GM19455 (cell line): ENCODE measurements at regions not wholly inside any gene's neighbourhood (a gene's known extent, or its start where the extent isn't known, plus 50 kb on each side); places are given as distances from the start of the nearest gene placed in this dataset.
A peak's percentile ranks its signal among the peaks of the same experiment; 100 is the strongest.

ENCODE experiments used
- ATAC-seq: cut with Tn5 transposase; IDR thresholded peaks from one replicate; pipeline ENCODE4 v1.9.1; 2021; ENCODE audit not compliant: unreplicated experiment

DNA sequence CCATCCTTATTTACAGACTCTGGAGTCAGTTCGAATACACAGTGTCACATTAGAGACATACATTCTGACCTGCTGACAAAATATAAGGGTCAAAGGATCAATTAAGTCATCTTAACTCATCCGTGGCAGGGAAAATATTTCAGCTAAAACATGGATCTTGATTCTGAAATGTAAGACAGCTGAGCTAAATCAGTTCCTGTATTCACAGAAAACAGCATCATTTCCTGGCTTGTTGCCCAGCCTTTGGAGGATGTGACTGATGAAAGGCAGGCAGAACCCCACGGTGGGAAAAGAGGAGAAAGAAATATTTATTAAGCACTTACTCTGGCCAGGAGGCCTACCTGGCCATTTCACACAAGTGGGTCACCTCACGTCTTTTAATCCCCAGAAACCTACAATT, 101.9 kb downstream of the GAS2L3 start:
- ATAC-seq: no peak

DNA sequence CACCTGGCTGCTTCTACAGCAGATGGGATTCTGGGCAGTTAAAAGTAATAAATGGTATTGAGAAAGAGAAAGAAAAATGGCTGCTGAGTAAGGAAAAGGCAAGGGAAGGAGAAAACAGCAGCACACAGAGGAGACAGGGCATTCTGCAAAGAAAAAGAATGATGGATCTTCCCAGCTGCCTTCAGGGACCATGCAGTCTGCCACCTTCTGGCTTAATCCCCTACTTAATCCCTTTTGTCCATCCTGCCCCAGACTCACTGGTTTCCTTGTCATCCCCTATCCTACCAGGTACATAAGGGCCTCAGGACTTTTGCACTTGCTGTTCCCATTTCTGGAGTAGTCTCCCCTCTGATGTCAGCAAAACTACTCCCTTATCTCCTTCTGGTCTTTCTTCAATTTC, 107.6 kb downstream of the GAS2L3 start:
- no peak for ATAC-seq

DNA sequence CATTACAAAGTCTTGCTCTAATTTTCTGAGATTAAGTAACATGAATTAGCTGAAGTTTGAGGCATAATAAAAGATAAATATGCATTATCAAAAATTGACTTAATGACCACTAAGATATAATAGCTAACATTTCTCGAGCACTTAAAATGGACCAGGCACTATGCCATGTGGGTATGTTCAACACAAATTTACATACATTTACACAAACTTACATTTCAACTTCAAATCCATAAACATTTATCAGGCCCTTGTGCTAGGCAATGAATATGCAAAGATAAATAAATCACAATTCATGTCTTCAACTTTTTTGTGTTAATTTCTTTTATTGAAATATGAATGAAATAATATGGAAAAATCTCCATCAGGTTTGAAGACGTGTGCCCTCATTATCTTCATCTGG, 108.7 kb downstream of the GAS2L3 start:
- ATAC-seq: no peak

DNA sequence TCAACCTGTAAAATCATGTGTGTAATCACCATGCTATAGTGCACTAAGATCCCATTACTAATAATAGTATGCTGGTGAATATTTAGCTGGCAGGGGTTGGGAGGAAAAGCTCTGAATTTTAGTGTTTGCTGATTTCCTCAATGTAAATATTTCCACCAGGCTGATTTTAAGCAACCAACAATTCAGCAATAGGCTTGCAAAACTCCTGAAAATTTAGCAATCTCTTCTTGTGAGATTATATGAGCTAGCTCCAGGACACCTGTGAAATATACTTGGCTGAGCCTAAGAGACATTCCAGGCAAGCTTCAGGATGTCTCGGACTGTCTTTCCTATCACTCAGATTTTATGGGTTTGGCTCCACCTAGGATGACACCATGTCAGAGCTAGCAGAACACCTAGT, 106.9 kb upstream of the ANO4 start:
- no peak for ATAC-seq

DNA sequence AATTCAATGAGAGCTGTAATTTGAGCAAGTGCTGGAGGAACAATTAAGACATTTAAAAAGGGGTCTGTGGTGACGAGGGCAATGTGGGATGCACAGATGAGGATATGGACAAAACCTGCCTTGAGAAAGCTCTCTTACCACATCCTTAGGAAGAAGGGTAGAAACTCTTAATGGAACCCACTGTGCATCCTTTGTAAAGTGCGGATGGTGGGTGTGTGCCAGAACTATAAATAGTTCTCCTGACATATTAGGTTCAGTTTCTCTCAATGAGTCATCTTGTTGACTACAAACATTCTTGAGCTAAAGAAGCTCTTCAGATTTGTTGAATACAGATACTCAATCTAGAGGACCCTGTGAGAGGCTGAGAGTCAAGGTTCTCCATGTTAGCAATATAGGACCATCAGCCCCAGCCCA, 106.1 kb upstream of the ANO4 start:
- ATAC-seq: no peak

DNA sequence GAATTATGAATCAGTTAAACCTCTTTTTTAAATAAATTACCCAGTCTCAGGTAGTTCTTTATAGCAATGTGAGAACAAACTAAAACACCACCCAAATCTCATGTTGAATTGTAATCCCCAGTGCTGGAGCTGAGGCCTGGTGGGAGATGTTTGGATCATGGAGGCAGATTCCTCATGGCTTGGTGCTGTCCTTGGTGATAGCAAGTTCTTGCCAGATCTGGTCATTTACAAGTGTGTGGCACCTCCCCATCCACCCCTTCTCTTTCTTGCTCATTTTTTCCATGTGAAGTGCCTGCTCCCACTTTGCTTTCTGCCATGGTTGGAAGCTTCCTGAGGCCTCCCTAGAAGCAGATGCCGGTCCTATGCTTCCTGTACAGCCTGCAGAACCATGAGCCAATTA, 102.1 kb upstream of the ANO4 start:
- no peak for ATAC-seq

DNA sequence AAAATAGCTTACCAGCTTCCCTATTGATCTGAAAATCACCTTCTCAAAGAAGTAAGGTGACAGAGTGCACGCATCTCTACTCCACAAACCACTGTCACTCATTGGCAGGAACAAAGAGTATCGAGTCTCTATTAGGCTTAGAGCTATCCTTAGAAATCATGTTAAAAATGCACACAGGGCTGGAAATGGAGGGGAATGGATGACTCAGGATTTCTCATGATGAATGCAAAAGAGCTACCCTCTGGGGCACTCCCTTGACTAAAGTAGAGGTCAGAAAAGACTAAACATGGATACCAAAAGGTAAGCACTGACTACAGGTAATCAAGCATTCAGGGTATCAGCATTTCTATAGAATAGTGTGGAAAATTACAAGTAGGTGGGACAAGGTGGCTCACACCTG, 96.1 kb upstream of the ANO4 start:
- no peak for ATAC-seq

DNA sequence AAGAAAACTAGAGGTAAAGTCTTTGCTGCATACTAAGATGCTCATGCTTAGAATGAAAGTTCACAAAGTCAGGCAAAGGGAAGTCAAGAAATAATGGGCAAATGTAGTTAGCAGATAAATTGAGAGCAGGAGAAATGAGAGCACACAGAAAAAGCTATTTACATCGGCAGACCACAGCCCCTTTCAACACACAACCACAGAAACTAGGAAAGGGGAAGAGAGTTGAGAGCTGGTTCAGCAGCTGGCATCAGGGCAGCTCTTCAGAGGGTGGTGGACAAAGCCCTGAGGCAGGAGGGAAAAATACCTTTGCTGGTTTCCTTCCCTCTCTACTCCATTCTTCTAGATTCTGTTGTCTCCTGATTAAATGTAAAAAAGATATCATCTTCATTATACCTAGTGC, 95.4 kb upstream of the ANO4 start:
- no peak for ATAC-seq

DNA sequence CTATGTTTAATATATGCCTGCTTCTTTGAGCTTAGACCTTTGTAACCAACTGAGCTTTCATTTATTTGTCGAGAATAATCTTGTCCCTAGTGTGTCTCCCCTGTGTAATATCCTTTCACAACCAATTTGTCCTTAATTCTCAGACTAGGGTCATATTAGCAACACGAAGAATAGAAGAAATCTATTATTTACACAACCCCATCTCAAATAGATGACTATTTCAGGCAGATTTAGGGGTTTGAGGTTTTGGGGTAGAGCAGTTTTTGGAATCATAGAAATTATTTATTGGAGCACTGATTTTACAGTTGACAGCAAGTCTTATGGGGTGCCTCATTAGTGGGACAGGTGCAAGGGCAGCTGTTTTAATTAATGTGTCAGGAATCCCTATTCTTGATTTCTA, 91.2 kb upstream of the ANO4 start:
- ATAC-seq: no peak

DNA sequence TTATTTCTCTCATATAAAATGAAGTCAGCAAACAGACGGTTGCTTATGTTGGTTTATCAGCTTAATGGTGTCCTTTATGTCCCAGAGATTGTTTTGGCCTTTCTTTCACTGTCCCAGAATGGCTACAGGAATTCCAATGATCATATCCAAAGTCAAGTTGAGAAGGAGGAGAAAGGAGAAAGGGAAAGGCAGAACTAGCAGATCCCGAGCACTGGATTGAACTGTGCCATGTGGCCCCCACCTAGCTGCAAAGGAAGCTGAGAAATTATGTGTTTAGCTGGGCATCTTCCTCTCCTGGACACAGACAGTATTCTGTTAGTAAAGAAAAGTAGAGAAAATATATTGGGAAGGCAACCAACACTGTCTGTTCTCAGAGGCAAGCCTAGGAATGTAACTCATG, 90.7 kb upstream of the ANO4 start:
- ATAC-seq: no peak

DNA sequence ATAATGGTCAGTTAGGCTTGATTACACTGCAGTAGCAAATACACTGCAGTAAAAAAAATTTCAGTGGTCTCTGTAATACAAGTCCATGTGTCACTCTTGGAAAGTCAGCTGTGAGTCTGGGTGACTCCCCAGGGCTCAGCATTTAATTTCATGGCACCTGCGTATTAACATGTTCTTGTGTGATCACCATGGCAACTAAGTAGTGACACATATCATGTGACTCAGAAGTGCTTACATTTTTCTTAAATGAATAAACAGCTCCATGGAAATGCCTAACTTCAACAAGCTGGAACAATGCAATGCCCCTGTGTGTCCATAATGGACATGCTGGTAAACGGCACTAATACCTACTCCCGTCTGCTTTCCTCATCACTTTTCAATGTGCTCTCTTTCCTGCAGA, 88.5 kb upstream of the ANO4 start:
- ATAC-seq: no peak

DNA sequence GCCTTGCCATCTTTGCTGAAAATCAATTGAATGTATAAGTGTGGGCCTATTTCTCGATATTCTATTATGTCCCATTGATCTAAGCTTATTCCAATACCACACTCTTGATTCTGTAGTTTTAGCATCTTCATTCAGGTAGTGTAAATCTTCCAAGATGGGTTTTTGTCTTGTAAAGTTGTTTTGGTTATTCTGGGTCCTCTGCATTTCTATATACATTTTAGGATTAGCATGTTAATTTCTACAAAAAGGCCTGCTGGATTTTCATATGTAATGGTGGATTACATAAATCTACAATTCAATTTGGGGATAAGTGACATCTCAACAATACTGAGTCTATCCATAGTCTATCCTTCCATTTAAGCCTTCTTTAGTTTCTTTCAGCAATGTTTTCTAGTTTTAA, 86.0 kb upstream of the ANO4 start:
- ATAC-seq: no peak

DNA sequence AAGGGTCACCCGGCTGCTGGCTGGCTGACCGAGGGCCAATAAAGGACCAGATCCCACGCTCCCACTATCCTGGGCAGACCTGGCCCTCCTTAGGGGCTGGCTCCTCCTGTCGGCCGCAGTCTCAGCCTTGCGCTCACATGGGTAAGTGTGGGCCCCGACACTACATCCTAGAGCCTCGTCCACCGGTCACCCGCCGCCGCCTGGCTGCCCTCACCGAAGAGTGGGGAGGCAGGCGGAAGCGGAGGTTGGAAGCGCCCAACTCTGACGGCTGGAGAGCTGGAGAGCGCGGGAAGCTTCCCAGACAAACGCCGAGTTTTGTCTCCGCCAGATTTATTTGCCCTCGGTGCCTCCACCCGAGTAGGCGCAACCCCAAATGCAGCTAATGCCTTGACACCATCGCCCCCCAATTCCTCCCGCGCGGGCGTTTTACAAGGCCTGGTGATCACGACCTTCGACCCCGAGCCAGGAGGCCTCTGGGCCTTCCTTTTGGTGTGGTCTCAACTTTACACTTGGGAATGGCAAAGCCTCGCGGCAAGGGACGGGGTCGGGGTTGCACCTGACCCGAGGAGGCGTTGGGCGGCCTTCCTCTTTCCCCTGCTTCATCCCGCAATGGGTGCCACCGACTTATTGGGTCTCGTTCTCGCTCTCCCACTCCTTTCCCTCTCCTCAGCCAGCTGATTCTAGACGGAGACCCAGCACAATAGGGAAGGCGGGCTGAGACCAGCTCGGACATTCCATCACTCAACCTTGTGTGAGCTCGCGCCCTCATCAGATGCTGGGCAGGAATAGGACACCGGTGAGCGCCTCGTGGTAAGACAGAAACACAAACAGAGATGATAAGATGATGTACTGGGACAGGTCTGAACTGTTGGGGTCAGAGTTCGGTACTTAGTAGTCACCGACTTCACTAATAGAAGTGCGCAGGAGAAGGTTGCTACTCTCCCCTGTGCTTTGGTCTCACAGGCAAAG, 78.3 kb upstream of the ANO4 start:
- ATAC-seq: no peak

DNA sequence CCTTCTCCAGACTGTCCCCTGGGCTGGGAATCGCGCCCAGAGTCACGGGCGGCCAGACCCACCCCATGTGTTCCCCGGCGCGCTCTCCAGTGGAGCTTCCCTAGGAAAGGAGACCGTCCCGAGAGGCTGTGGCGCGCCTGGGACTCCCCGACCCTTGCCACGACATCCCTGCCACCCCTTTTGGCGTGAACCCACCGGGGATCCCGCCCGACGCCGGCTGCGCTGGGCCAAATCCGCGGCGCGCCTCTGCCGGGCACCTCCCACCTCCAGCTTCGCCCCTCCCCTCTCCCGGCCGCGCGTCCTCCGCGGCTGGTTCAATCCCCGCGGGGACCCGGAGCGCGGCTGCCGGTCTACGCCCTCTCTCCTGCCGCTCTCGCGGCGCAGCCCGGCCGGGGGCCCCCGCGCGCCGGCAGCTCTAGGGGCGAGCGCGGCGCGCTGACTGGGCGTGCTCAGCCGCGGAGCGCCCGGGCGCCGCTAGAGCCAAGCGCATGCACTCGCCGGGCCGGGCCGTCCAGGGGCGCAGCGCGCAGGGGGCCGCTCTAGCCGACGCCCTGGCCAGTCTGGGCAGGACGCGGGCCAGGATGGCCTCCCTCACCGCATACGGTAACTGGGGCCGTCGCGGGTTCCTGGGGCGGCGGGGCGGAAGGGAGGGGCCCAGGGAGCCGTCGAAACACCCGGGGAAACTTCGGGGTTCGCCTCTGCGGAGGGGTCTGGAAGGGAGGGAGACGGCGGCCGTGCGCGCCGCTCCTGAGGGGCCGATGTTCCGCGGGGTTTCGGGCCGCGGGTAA, 77.4 kb upstream of the ANO4 start:
- no peak for ATAC-seq

DNA sequence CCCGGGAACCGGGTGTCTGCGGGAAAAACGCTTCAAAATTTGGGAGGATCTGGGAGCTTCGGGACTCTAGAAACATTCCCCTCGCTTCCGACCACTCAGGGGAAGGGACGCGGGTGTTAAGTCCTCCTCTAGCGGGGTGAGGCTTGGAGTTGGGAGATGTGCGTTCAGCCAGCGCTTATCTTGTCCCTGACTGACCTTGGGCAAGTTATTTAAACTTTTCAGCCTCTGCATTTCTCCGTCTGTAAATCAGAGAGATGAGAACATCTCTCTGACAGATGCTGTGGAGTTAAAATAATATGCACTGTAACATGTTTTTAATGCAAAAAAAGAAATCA, 76.9 kb upstream of the ANO4 start:
- no peak for ATAC-seq

DNA sequence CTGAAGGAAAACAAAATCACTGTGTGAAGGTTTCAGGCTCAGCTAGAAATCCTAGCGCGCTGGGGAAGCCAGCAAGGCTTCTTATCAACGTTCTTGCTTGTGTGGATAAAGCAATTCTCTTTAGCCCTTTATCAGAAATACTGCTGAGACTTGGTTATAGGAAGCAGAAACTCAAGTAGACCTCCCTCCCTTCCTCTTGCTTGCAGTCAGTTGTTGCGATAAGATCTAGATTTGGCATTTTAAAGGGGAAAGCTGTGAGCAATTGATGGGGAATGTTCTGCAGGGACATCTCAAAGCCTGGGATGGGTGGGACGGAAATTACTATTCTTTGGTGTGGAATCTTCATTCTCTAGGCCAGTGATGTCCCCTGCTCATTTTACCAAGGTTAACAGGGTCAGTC, 76.4 kb upstream of the ANO4 start:
- no peak for ATAC-seq

DNA sequence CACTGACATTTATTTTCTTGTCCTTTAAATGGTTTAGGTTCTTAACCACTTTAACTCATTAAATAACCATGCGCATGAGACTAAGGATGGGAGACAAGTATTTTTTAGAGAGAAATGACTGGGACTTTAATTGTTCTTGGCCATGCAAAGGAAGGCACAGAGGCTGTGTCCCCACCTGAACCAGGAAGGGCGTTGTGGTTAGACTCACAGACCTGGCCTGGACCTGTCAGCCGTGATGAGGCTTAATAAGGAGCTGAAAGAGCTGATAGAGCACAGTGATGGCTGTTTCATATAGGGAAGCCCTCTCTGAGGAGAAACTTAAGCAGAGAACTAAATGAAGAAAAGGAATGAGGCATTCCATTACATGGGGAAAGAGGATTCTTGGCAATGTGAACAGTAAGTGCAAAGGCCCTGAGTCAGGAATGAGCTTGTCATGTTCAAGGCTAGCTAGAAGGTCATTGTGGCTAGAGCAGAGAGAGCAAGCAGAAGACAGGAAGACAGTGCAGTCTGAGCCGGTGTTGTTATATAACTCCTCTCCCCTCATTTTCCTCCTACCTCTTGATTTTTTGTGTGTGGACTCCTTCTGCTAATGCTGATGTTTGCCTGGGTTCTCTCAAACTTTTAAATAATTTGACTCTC, 74.4 kb upstream of the ANO4 start:
- ATAC-seq: no peak

DNA sequence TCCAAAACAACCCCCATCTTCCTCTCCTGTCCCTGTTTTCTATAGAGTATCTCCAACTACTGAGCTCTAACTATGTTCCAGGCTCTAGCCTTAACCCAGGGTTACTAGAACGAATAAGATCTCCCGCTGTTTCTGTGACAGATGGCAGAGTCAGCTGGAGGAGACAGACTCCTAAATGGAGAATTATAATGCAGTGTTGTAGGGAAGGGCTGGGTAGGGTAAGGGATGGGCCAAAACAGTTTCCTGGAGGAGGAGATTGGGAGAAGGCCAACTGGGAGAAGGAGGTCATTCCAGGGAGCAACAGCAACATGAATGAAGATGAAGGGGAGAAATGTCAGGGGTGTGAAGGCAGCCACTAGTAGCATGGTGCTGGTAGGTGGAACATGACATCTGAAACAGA, 73.4 kb upstream of the ANO4 start:
- ATAC-seq: no peak

DNA sequence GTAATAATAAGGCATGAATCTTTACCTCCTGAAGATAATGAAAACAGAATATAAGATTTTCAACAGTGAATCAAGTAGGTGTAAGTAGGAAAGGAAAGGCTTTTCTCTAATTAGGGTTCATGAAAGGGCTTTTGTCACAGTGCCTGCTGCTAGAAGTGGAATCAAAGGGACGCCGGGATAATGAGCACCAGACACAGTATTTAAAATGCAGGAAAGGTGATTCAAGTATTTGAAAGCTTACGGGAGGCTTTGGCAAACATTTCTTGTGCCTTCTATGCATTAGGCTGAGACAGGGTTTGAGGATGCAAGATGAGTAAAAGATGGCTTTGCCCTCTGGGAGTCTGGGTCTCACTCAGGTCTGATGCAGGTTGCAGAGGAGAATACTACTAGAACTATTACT, 70.5 kb upstream of the ANO4 start:
- no peak for ATAC-seq

DNA sequence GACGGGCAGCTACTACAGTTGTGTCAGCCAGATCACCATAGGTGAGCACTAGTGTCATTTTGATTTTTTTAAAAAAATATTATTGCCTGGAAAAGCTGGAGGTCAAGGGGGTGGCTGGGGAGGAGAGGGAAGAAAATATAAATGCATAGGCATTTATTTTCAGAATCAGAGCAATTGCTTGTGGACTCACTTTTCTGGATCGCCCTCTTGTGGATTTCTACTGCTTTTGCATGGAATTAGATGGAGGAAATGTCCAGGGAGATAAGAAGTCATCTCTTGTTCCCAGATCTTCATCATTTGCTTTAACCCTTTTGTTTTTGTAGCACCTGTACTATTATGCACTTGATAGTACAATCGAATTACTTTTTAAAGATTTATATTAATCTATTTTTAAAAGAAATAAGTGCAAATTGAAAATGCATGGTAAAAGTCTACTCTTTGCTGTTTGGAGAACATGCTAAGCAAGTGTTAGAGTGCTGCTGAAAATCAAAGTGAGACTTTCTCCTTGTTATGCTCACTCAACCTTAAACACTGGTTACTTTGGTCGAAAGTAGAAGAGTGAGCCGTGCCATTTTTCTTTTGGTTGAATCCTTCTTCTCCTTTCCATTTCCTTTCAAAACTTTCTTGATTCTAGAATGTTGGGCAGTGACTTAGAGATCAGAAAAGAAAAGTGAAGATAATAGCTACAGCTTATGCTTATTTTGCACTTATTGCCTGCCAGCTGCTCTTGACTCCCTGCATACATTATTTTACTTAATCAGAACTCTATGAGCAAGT, 60.6 kb upstream of the ANO4 start:
- ATAC-seq: peak; percentile 86

DNA sequence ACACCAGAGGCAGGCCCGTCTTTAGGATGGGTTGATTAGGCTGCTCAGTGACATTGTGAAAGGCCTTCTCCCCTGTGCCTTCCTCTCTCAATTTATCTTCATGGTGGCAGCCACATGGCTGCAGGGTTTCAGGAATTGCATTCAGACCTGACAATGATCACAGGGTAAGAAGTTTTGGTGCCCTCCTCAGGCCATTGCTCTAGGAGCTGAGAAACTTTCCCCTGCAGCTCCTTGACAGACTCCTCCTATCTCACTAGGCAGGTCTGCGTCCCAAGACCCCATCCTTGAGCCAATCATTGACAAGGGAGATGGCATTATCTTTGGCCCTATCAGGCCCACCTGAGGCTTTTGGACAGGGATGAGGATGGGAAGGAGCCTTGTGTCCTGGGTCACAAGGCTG, 57.4 kb upstream of the ANO4 start:
- ATAC-seq: no peak
